Spleen (tissue), 7 donors: ENCODE measurements at regions not wholly inside any gene's neighbourhood (a gene's known extent, or its start where the extent isn't known, plus 50 kb on each side); places are given as distances from the start of the nearest gene placed in this dataset.

Source experiments
- CTCF ChIP-seq, 11 experiments: fragments of 200-600 bp in 7 of 11; fragments of 450-650 bp in 4 of 11; sonication (generic) in 4 of 11; IDR thresholded peaks in 8 of 11; conservative IDR thresholded peaks in 3 of 11; 1 replicate in 7 of 11; 2 replicates in 4 of 11; pipeline versions ENCODE4 v1.4.0 to v1.8.0; 2016 to 2021; ENCODE audit warnings: antibody characterized with exemption in 11 of 11, inconsistent platforms in 4 of 11, mild to moderate bottlenecking in 1 of 11
- POLR2A ChIP-seq, 3 donors: fragments of 450-650 bp; IDR thresholded peaks; one replicate each; pipeline ENCODE4 v1.5.1; 2017; ENCODE audit warnings: antibody characterized with exemption in 3 of 3, mild to moderate bottlenecking in 1 of 3
- POLR2AphosphoS5 ChIP-seq, 3 donors: sonication (generic); formaldehyde crosslinking; IDR thresholded peaks; one replicate each; pipeline ENCODE4 v1.5.1; 2017; ENCODE audit warnings: antibody characterized with exemption in 3 of 3
- donor health status: DM: no; HTN: no; CAD: no; lungs with moderate emphysema.
- donor health status: DM: no; HTN: no; CAD: no.
- donor health status: DM: no; HTN: no; CAD: no.

GRCh38 chr15:95646484-95647273, 683.8 kb upstream of the NR2F2 start:
- TF ChIP-seq CTCF (IDR thresholded peaks at IDR 0.05 in 8 of 11, conservative IDR thresholded peaks at IDR 0.05 in 3 of 11) (no peak), POLR2A (IDR thresholded peaks at IDR 0.05) (no peak), POLR2AphosphoS5 (IDR thresholded peaks at IDR 0.05) (no peak)
